ENCODE measurements at regions not wholly inside any gene's neighbourhood (a gene's known extent, or its start where the extent isn't known, plus 50 kb on each side); places are given as distances from the start of the nearest gene placed in this dataset.

- ChIA-PET POLR2A (no interaction called here), CTCF (ENCODE audit: low intra/inter-chr PET ratio) (no interaction called here)
- Histone ChIP-seq H3K27me3 (ENCODE audit: control insufficient read depth in 2 of 2, insufficient read depth in 2 of 2, low read length in 2 of 2) (no peaks in the 10 kb centered on the region), H3K36me3 (ENCODE audit: control insufficient read depth, insufficient read depth, low read length) (no peaks in the 10 kb centered on the region), H3K9me1 (ENCODE audit: control insufficient read depth, insufficient read depth, low read length) (no peaks in the 10 kb centered on the region), H3K79me2 (ENCODE audit: control insufficient read depth, insufficient read depth, low read length) (peaks cover 3% of the 10 kb centered on the region; the same call in 2 of the 3 replicates), H3K9ac (ENCODE audit: insufficient read depth in 1 of 2, low read depth in 2 of 2, low read length in 2 of 2) (no peak overlapping the region), H2AFZ (ENCODE audit: low read depth, low read length) (no peak overlapping the region), H3K9me3 (replicated peaks; ENCODE audit: control insufficient read depth, insufficient read depth, low read depth, low read length) (no peaks in the 10 kb centered on the region), H4K20me1 (replicated peaks; ENCODE audit: control insufficient read depth, insufficient read depth, low read length) (no peaks in the 10 kb centered on the region), H3K4me2 (ENCODE audit: insufficient read depth, low read length) (no peak overlapping the region), H3K4me3 (no peak overlapping the region), H3K4me1 (replicated peaks in 1 of 2; ENCODE audit: control insufficient read depth in 2 of 2, insufficient read depth in 2 of 2, low read length in 2 of 2) (peaks cover 0 to 5% of the 10 kb centered on the region in 2 experiments; a peak in 3 of 5 replicates), H3K27ac (ENCODE audit: extremely low read depth, low read depth, low read length) (peak overlapping the region; percentile 2; the same call in 1 of the 3 replicates)
- no TSS peak for BruUV-seq (replicated peaks)
- 2% methylated on average over 4 of the region's 4 CpGs for WGBS (ENCODE audit: insufficient coverage, low coverage, missing lambda C conversion rate)
- in situ Hi-C loops (cut with MboI) = no loop called here
- FAIRE-seq (no peak), ATAC-seq (peak; percentile 40; the same call in 2 of the 3 replicates), DNase-seq (ENCODE audit: extremely low read depth in 1 of 4, low spot score in 3 of 4) (peak in 2 of 4 experiments; percentile 11 to 52)
- intact Hi-C loops (cut with micrococcal nuclease) = loop anchor here (5.0 kb wide), 1 partner anchor 110 kb away; no protein-coding TSS in a partner anchor
- 0 out of 4 replicates have a peak, but pooled peaks of 1 of the 2 experiments have one; percentile 30 for TF ChIP-seq RCOR1 (IDR thresholded peaks at IDR 0.05; ENCODE audit: borderline replicate concordance in 1 of 2, low read depth in 2 of 2, low read length in 2 of 2)
- no peak for TF ChIP-seq ZC3H4 (CRISPR knock-in tag; IDR thresholded peaks at IDR 0.05; ENCODE audit: borderline replicate concordance)
- TF ChIP-seq ZNF766 (CRISPR knock-in tag; conservative IDR thresholded peaks at IDR 0.05) = peak; percentile 42; the same call in 1 of the 2 replicates
- TF ChIP-seq ATF7 (IDR thresholded peaks at IDR 0.05) = peak; percentile 59; the same call in 1 of the 2 replicates
- peak in 1 of 2 experiments; percentile 40; a peak in 2 of 4 replicates for TF ChIP-seq FOXA3 (CRISPR knock-in tag; conservative IDR thresholded peaks at IDR 0.05 in 1 of 2, IDR thresholded peaks at IDR 0.05 in 1 of 2)
- peak in 1 of 2 experiments; percentile 51; a peak in 1 of 4 replicates for TF ChIP-seq MLLT1 (IDR thresholded peaks at IDR 0.05)
- peak in 1 of 2 experiments; percentile 27; a peak in 1 of 4 replicates for TF ChIP-seq TRIM24 (IDR thresholded peaks at IDR 0.05)
- peak; percentile 67; the same call in 1 of the 2 replicates for TF ChIP-seq JUND (IDR thresholded peaks at IDR 0.05; ENCODE audit: borderline replicate concordance, low read depth, low read length)
- peak; percentile 28; the same call in 1 of the 3 replicates for TF ChIP-seq JUND (tag; IDR thresholded peaks at IDR 0.05; ENCODE audit: borderline replicate concordance, low read depth, low read length)
- TF ChIP-seq GATA2 (CRISPR knock-in tag; IDR thresholded peaks at IDR 0.05) = 0 out of 2 replicates have a peak, but pooled peaks have one; percentile 29
- peak; percentile 43; the same call in 1 of the 2 replicates for TF ChIP-seq SMARCA4 (IDR thresholded peaks at IDR 0.05)
- TF ChIP-seq ATF3 (IDR thresholded peaks at IDR 0.05) = 0 out of 2 replicates have a peak, but pooled peaks have one; percentile 44
- no peak for TF ChIP-seq ATF3 (CRISPR knock-in tag; conservative IDR thresholded peaks at IDR 0.05)
- peak; percentile 36; the same call in 1 of the 2 replicates for TF ChIP-seq SOX6 (IDR thresholded peaks at IDR 0.05)
- TF ChIP-seq RHOXF2B (CRISPR knock-in tag; conservative IDR thresholded peaks at IDR 0.05) = no peak
- TF ChIP-seq HES1 (IDR thresholded peaks at IDR 0.05; ENCODE audit: low read depth) = 0 out of 2 replicates have a peak, but pooled peaks have one; percentile 38
- TF ChIP-seq JUN (IDR thresholded peaks at IDR 0.05; ENCODE audit: borderline replicate concordance, low read depth, low read length) = 0 out of 2 replicates have a peak, but pooled peaks have one; percentile 25
- TF ChIP-seq JUN (CRISPR knock-in tag; IDR thresholded peaks at IDR 0.05; ENCODE audit: borderline replicate concordance) = no peak
- peak; percentile 39; the same call in 1 of the 2 replicates for TF ChIP-seq TEAD4 (IDR thresholded peaks at IDR 0.05; ENCODE audit: low read length)
- TF ChIP-seq TEAD4 (CRISPR knock-in tag; IDR thresholded peaks at IDR 0.05; ENCODE audit: borderline replicate concordance) = no peak
- TF ChIP-seq SMAD4 (CRISPR knock-in tag; conservative IDR thresholded peaks at IDR 0.05) = peak; percentile 52; the same call in 1 of the 2 replicates
- peak; percentile 40; the same call in 1 of the 2 replicates for TF ChIP-seq DPF2 (IDR thresholded peaks at IDR 0.05)
Observed at GRCh38 chr12:102317155-102317554, 119.5 kb upstream of the PMCH start.
